Hepatocyte (in vitro differentiated cells): ENCODE measurements at regions not wholly inside any gene's neighbourhood (a gene's known extent, or its start where the extent isn't known, plus 50 kb on each side); places are given as distances from the start of the nearest gene placed in this dataset.

Experiments used
- DNase-seq: peaks from one replicate; pipeline ENCODE4 v3.0.0-alpha.2; 2016; ENCODE audit warnings: low spot score
- H2AFZ ChIP-seq: fragments of 200-600 bp; sonication (generic); 2 replicates; pipeline ENCODE4 v1.6.0; 2016; ENCODE audit warnings: antibody characterized with exemption, mild to moderate bottlenecking
- H3K27ac ChIP-seq: fragments of 200-600 bp; sonication (generic); 2 replicates; pipeline ENCODE4 v1.5.1; 2016; ENCODE audit warnings: mild to moderate bottlenecking
- H3K27me3 ChIP-seq: fragments of 200-600 bp; sonication (generic); 2 replicates; pipeline ENCODE4 v1.6.1; 2016
- H3K36me3 ChIP-seq: fragments of 200-600 bp; sonication (generic); replicated peaks from 2 replicates; pipeline ENCODE4 v1.5.1; 2016; ENCODE audit warnings: low read depth; ENCODE audit not compliant: insufficient read depth
- H3K4me1 ChIP-seq: fragments of 200-600 bp; sonication (generic); 2 replicates; pipeline ENCODE4 v1.5.1; 2016; ENCODE audit warnings: mild to moderate bottlenecking, moderate library complexity; ENCODE audit not compliant: insufficient read depth
- H3K4me2 ChIP-seq: fragments of 200-600 bp; sonication (generic); 2 replicates; pipeline ENCODE4 v1.6.0; 2016
- H3K4me3 ChIP-seq: fragments of 200-600 bp; sonication (generic); 2 replicates; pipeline ENCODE4 v1.5.1; 2016; ENCODE audit warnings: mild to moderate bottlenecking
- H3K79me2 ChIP-seq: fragments of 200-600 bp; sonication (generic); 2 replicates; pipeline ENCODE4 v1.6.0; 2017; ENCODE audit warnings: mild to moderate bottlenecking
- H3K9me2 ChIP-seq: fragments of 200-600 bp; sonication (generic); replicated peaks from 2 replicates; pipeline ENCODE4 v1.6.0; 2017; ENCODE audit warnings: mild to moderate bottlenecking; ENCODE audit not compliant: insufficient read depth
- H3K9me3 ChIP-seq: fragments of 200-600 bp; sonication (generic); 2 replicates; pipeline ENCODE4 v1.5.1; 2016; ENCODE audit warnings: low read depth, mild to moderate bottlenecking
- H4K20me1 ChIP-seq: fragments of 200-600 bp; sonication (generic); 2 replicates; pipeline ENCODE4 v1.6.0; 2016; ENCODE audit warnings: mild to moderate bottlenecking; ENCODE audit not compliant: insufficient read depth, poor library complexity, severe bottlenecking
- CTCF ChIP-seq: fragments of 200-600 bp; sonication (generic); IDR thresholded peaks from 2 replicates; pipeline ENCODE4 v1.5.1; 2016; ENCODE audit warnings: antibody characterized with exemption, mild to moderate bottlenecking; ENCODE audit not compliant: poor library complexity
- EZH2 ChIP-seq: fragments of 200-600 bp; sonication (generic); IDR thresholded peaks from 2 replicates; pipeline ENCODE4 v1.6.1; 2016; ENCODE audit warnings: antibody characterized with exemption, mild to moderate bottlenecking, borderline replicate concordance
- EZH2phosphoT487 ChIP-seq: fragments of 200-600 bp; sonication (generic); IDR thresholded peaks from one replicate; pipeline ENCODE4 v1.6.1; 2018; ENCODE audit warnings: antibody characterized with exemption, mild to moderate bottlenecking, low read depth, moderate library complexity; ENCODE audit not compliant: unreplicated experiment, severe bottlenecking
- WGBS: methylation state at CpG from one replicate; pipeline ENCODE4 v1.1.6; 2016; ENCODE audit warnings: low lambda C conversion rate; ENCODE audit errors: missing lambda C conversion rate; 5-methylcytosine and 5-hydroxymethylcytosine counted together

- WGBS, result 88% methylated on average over 7 of the region's 7 CpGs
- Histone ChIP-seq H3K9me3 (no peaks in the 10 kb centered on the region), H3K4me2 (no peak overlapping the region), H3K27ac (no peak overlapping the region), H3K9me2 (no peaks in the 10 kb centered on the region), H3K27me3 (no peaks in the 10 kb centered on the region), H3K4me3 (no peak overlapping the region), H2AFZ (no peak overlapping the region), H3K4me1 (no peaks in the 10 kb centered on the region), H4K20me1 (no peaks in the 10 kb centered on the region), H3K36me3 (no peaks in the 10 kb centered on the region), H3K79me2 (no peaks in the 10 kb centered on the region)
- no peak for TF ChIP-seq CTCF
- no peak for TF ChIP-seq EZH2phosphoT487
- no peak for TF ChIP-seq EZH2
- no peak for DNase-seq
These were observed 129.6 kb downstream of the SEC61B start for GRCh38 chr9:99351647-99352046.

- WGBS, result 91% methylated on average over 4 of the region's 4 CpGs
- Histone ChIP-seq H3K4me3 (no peak overlapping the region), H3K27ac (no peak overlapping the region), H4K20me1 (no peaks in the 10 kb centered on the region), H3K9me3 (no peaks in the 10 kb centered on the region), H3K9me2 (no peaks in the 10 kb centered on the region), H3K4me2 (no peak overlapping the region), H3K79me2 (no peaks in the 10 kb centered on the region), H2AFZ (no peak overlapping the region), H3K4me1 (no peaks in the 10 kb centered on the region), H3K27me3 (no peaks in the 10 kb centered on the region), H3K36me3 (no peaks in the 10 kb centered on the region)
- DNase-seq, result no peak
- no peak for TF ChIP-seq EZH2
These were observed 130.7 kb downstream of the SEC61B start for GRCh38 chr9:99352826-99353225.

GRCh38 chr9:99353408-99353807 is 131.3 kb downstream of the SEC61B start:
- no peaks in the 10 kb centered on the region for H3K9me3 ChIP-seq
- H3K79me2 ChIP-seq, result no peaks in the 10 kb centered on the region
- no peak overlapping the region for H3K4me3 ChIP-seq
- H3K27ac ChIP-seq, result no peak overlapping the region
- H4K20me1 ChIP-seq, result no peaks in the 10 kb centered on the region
- DNase-seq, result no peak
- no peaks in the 10 kb centered on the region for H3K4me1 ChIP-seq
- TF ChIP-seq EZH2phosphoT487 (no peak), EZH2 (no peak), CTCF (no peak)
- no peak overlapping the region for H3K4me2 ChIP-seq
- no peaks in the 10 kb centered on the region for H3K9me2 ChIP-seq
- no peak overlapping the region for H2AFZ ChIP-seq
- 81% methylated on average over 5 of the region's 5 CpGs for WGBS
- no peaks in the 10 kb centered on the region for H3K27me3 ChIP-seq
- no peaks in the 10 kb centered on the region for H3K36me3 ChIP-seq

- Histone ChIP-seq H3K27me3 (peaks cover 3% of the 10 kb centered on the region), H3K79me2 (no peaks in the 10 kb centered on the region), H3K36me3 (no peaks in the 10 kb centered on the region), H3K4me1 (no peaks in the 10 kb centered on the region), H4K20me1 (no peaks in the 10 kb centered on the region), H3K4me2 (no peak overlapping the region), H3K27ac (no peak overlapping the region), H3K9me2 (no peaks in the 10 kb centered on the region), H2AFZ (no peak overlapping the region), H3K4me3 (no peak overlapping the region), H3K9me3 (no peaks in the 10 kb centered on the region)
- DNase-seq, result no peak
- TF ChIP-seq EZH2 (no peak), EZH2phosphoT487 (no peak), CTCF (no peak)
- 100% methylated on average over 1 of the region's 1 CpG for WGBS
These were observed 132.0 kb downstream of the SEC61B start for GRCh38 chr9:99354104-99354503.
